ENCODE measurements at regions not wholly inside any gene's neighbourhood (a gene's known extent, or its start where the extent isn't known, plus 50 kb on each side); places are given as distances from the start of the nearest gene placed in this dataset.

GRCh38 chr1:55311979-55312378 lies 96.8 kb upstream of the USP24 start (continued):
- TF ChIP-seq FOXP1 (CRISPR knock-in tag; IDR thresholded peaks at IDR 0.05; ENCODE audit: borderline replicate concordance): no peak

GRCh38 chr1:55311057-55311641 lies 96.0 kb upstream of the USP24 start:
- Mint-ChIP-seq H3K4me1 (no peaks in the 10 kb centered on the region), H3K4me3 (no peak overlapping the region), H3K27me3 (ENCODE audit: low read depth) (no peaks in the 10 kb centered on the region), H3K9me3 (peaks cover 5% of the 10 kb centered on the region), H3K36me3 (no peaks in the 10 kb centered on the region), H3K27ac (no peak overlapping the region)
- TF ChIP-seq ZNF232 (CRISPR knock-in tag; IDR thresholded peaks at IDR 0.05) (no peak), JUN (CRISPR knock-in tag; IDR thresholded peaks at IDR 0.05) (no peak), GABPB1 (CRISPR knock-in tag; IDR thresholded peaks at IDR 0.05) (no peak), EMX1 (CRISPR knock-in tag; IDR thresholded peaks at IDR 0.05) (no peak), TCF7 (CRISPR knock-in tag; IDR thresholded peaks at IDR 0.05; ENCODE audit: low read depth) (no peak), AR (CRISPR knock-in tag; IDR thresholded peaks at IDR 0.05) (no peak), ZNF263 (CRISPR knock-in tag; IDR thresholded peaks at IDR 0.05; ENCODE audit: low read depth) (no peak), ZNF671 (CRISPR knock-in tag; IDR thresholded peaks at IDR 0.05) (no peak), NR2C2 (CRISPR knock-in tag; IDR thresholded peaks at IDR 0.05) (no peak), NFYB (CRISPR knock-in tag; conservative IDR thresholded peaks at IDR 0.05; ENCODE audit: low read depth) (no peak), IRF2 (CRISPR knock-in tag; IDR thresholded peaks at IDR 0.05; ENCODE audit: borderline replicate concordance, low read depth) (no peak), ATF2 (CRISPR knock-in tag; IDR thresholded peaks at IDR 0.05; ENCODE audit: borderline replicate concordance, low read depth) (no peak), ZNF512 (CRISPR knock-in tag; IDR thresholded peaks at IDR 0.05; ENCODE audit: borderline replicate concordance) (no peak), ELF4 (CRISPR knock-in tag; IDR thresholded peaks at IDR 0.05; ENCODE audit: low read depth) (no peak), FOXJ3 (CRISPR knock-in tag; IDR thresholded peaks at IDR 0.05; ENCODE audit: borderline replicate concordance) (no peak), ZNF121 (CRISPR knock-in tag; IDR thresholded peaks at IDR 0.05) (no peak), NFE2L1 (CRISPR knock-in tag; IDR thresholded peaks at IDR 0.05) (no peak)
- TF ChIP-seq, protein P1, sequence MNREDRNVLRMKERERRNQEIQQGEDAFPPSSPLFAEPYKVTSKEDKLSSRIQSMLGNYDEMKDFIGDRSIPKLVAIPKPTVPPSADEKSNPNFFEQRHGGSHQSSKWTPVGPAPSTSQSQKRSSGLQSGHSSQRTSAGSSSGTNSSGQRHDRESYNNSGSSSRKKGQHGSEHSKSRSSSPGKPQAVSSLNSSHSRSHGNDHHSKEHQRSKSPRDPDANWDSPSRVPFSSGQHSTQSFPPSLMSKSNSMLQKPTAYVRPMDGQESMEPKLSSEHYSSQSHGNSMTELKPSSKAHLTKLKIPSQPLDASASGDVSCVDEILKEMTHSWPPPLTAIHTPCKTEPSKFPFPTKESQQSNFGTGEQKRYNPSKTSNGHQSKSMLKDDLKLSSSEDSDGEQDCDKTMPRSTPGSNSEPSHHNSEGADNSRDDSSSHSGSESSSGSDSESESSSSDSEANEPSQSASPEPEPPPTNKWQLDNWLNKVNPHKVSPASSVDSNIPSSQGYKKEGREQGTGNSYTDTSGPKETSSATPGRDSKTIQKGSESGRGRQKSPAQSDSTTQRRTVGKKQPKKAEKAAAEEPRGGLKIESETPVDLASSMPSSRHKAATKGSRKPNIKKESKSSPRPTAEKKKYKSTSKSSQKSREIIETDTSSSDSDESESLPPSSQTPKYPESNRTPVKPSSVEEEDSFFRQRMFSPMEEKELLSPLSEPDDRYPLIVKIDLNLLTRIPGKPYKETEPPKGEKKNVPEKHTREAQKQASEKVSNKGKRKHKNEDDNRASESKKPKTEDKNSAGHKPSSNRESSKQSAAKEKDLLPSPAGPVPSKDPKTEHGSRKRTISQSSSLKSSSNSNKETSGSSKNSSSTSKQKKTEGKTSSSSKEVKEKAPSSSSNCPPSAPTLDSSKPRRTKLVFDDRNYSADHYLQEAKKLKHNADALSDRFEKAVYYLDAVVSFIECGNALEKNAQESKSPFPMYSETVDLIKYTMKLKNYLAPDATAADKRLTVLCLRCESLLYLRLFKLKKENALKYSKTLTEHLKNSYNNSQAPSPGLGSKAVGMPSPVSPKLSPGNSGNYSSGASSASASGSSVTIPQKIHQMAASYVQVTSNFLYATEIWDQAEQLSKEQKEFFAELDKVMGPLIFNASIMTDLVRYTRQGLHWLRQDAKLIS (CRISPR knock-in tag; IDR thresholded peaks at IDR 0.05; ENCODE audit: borderline replicate concordance): no peak
- TF ChIP-seq, protein P2, sequence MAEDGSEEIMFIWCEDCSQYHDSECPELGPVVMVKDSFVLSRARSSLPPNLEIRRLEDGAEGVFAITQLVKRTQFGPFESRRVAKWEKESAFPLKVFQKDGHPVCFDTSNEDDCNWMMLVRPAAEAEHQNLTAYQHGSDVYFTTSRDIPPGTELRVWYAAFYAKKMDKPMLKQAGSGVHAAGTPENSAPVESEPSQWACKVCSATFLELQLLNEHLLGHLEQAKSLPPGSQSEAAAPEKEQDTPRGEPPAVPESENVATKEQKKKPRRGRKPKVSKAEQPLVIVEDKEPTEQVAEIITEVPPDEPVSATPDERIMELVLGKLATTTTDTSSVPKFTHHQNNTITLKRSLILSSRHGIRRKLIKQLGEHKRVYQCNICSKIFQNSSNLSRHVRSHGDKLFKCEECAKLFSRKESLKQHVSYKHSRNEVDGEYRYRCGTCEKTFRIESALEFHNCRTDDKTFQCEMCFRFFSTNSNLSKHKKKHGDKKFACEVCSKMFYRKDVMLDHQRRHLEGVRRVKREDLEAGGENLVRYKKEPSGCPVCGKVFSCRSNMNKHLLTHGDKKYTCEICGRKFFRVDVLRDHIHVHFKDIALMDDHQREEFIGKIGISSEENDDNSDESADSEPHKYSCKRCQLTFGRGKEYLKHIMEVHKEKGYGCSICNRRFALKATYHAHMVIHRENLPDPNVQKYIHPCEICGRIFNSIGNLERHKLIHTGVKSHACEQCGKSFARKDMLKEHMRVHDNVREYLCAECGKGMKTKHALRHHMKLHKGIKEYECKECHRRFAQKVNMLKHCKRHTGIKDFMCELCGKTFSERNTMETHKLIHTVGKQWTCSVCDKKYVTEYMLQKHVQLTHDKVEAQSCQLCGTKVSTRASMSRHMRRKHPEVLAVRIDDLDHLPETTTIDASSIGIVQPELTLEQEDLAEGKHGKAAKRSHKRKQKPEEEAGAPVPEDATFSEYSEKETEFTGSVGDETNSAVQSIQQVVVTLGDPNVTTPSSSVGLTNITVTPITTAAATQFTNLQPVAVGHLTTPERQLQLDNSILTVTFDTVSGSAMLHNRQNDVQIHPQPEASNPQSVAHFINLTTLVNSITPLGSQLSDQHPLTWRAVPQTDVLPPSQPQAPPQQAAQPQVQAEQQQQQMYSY (CRISPR knock-in tag; IDR thresholded peaks at IDR 0.05): no peak
- POLR2A ChIA-PET: no interaction called here
- no peak for ATAC-seq
- no peak for DNase-seq (ENCODE audit: low spot score)
- CTCF ChIA-PET: no interaction called here
